ENCODE measurements at regions not wholly inside any gene's neighbourhood (a gene's known extent, or its start where the extent isn't known, plus 50 kb on each side); places are given as distances from the start of the nearest gene placed in this dataset.

DNA sequence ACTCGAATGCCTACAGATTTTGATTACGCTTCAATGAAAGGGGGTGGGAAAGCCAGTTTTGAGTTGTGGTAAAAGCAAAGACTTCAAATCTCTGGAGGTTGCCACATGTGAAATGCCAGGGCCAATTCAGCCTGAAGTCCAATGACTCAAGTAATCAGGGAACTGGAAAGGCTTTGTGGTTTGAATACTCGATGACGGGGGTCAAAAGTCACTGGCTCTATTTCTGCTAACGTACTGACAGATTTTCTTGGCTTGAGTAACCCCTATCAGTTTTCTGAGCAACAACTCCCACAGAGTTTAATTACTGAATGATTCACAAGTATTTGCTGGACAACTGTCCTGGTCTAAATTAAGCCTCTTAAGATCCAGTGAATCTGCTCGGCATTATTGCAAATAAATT, 152.2 kb downstream of the SIPA1L2 start:
- H3K4me3 ChIP-seq (ENCODE audit: low read depth, low read length), result no peak overlapping the region
- DNase-seq (ENCODE audit: low read depth), result peak; percentile 93
- TF ChIP-seq, protein P1, sequence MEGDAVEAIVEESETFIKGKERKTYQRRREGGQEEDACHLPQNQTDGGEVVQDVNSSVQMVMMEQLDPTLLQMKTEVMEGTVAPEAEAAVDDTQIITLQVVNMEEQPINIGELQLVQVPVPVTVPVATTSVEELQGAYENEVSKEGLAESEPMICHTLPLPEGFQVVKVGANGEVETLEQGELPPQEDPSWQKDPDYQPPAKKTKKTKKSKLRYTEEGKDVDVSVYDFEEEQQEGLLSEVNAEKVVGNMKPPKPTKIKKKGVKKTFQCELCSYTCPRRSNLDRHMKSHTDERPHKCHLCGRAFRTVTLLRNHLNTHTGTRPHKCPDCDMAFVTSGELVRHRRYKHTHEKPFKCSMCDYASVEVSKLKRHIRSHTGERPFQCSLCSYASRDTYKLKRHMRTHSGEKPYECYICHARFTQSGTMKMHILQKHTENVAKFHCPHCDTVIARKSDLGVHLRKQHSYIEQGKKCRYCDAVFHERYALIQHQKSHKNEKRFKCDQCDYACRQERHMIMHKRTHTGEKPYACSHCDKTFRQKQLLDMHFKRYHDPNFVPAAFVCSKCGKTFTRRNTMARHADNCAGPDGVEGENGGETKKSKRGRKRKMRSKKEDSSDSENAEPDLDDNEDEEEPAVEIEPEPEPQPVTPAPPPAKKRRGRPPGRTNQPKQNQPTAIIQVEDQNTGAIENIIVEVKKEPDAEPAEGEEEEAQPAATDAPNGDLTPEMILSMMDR (IDR thresholded peaks at IDR 0.05; ENCODE audit: insufficient read depth, low read depth, low read length), result no peak

DNA sequence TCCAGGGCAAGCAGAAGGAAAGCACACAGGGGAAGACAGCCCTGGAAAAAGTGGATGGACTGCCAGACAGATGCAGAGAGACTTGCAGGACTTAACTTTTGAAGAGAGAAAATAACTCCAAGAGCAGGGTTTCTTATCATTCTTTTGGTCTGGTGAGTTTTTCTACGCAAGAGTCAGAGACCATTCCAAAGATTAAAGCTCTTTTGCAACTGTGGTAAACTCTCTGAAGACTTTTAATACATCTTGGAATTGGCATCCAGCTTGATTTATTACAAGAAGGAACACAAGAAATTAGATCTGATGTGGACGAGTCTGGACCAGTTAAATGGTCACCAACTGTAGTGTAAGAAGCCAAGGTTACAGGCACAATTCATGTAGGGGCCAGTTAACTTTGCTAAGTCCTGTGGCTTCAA, 153.4 kb downstream of the SIPA1L2 start:
- TF ChIP-seq, protein P1 (IDR thresholded peaks at IDR 0.05; ENCODE audit: insufficient read depth, low read depth, low read length), result no peak
- H3K4me3 ChIP-seq (ENCODE audit: low read depth, low read length), result no peak overlapping the region
- DNase-seq (ENCODE audit: low read depth), result peak; percentile 85

GRCh38 chr1:232474826-232475225, 155.1 kb downstream of the SIPA1L2 start:
- H3K4me3 ChIP-seq (ENCODE audit: low read depth, low read length), result no peak overlapping the region
- no peak for DNase-seq (ENCODE audit: low read depth)
- TF ChIP-seq, protein P1 (IDR thresholded peaks at IDR 0.05; ENCODE audit: insufficient read depth, low read depth, low read length), result no peak

DNA sequence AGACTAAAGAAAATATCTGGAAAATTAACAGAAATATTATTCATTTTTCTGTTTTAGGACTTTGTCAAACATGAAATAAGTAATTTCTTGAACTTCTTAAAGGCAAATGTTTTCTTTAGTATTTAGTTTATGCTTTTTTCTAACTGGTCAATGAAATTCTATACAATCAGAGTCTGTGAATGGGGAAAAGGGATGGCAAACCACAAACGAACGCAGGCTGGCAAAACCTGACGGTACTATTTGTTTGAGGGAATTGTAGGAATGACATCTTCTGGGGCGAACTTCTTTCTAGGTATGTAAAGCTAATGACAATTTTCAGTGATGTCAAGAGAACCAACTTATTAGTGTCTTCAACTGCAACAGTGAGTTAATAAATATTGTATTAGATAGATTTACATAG, 156.0 kb downstream of the SIPA1L2 start:
- no peak overlapping the region for H3K4me3 ChIP-seq (ENCODE audit: low read depth, low read length)
- DNase-seq (ENCODE audit: low read depth), result no peak
- TF ChIP-seq, protein P1 (IDR thresholded peaks at IDR 0.05; ENCODE audit: insufficient read depth, low read depth, low read length), result no peak

DNA sequence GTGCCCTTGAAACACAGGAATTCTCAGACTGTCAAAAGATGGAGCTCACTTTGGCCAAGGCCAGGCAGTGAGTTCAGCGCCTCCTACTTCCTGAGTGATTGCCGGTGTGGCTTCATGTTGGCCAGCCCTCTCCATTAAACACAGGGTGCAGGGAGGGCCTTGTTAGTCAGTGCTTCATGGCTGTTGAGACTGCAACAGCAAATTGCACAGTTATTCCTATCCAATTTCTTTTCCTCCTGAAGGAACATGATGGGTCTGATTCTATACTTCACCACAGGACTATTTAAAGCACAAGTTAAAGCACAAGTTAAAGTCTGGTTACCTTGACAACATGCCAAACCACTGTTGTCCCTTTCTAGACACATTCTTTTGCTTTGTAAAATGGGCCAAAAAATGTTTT, 156.6 kb downstream of the SIPA1L2 start:
- TF ChIP-seq, protein P1 (IDR thresholded peaks at IDR 0.05; ENCODE audit: insufficient read depth, low read depth, low read length), result no peak
- H3K4me3 ChIP-seq (ENCODE audit: low read depth, low read length), result no peak overlapping the region
- DNase-seq (ENCODE audit: low read depth), result peak; percentile 62

DNA sequence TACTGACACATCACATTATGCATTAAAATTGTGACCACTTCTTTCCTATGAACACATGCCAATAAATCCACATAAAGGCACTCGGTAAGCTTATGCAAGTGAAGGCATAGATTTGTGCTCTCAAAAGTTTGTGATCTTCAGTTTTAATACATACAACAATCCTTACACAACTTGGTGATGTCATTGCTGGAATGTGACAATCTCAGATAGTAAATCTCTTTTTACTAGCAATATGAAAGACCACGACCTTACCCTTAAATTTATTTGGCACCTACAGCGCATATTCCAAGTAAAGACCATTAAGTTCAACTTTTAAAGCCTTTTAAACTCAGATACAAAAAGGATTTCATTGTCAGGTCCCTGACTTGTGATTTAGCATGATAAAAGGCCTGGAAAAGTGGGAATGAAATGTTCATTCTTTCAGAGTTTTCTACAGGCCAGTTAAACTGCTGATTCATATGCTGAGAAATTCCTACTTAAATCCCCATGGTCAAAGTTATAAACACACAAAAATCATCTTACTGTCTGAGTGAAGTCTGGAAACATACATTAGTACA, 157.4 kb downstream of the SIPA1L2 start:
- TF ChIP-seq, protein P1 (IDR thresholded peaks at IDR 0.05; ENCODE audit: insufficient read depth, low read depth, low read length), result no peak
- DNase-seq (ENCODE audit: low read depth), result peak; percentile 91
- H3K4me3 ChIP-seq (ENCODE audit: low read depth, low read length), result no peak overlapping the region

DNA sequence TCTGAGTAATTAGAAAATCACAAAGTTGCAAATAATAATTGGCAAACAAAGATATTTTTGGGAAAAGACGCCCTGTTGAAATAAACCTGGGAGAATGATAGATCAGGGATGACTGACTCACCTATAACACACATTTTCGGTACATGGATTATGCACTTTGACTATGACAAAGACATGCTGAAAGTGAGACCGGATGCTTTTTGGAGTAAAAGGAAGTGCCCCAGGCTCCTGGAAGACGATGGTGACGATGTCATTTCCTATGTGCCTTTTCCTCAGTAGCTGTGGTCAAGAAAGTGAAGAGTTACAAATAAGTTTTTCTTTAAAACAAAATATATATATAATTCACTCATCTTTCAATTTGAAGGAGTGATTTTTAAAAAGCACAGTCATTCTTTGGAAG, 158.7 kb downstream of the SIPA1L2 start:
- H3K4me3 ChIP-seq (ENCODE audit: low read depth, low read length), result no peak overlapping the region
- no peak for DNase-seq (ENCODE audit: low read depth)
- TF ChIP-seq, protein P1 (IDR thresholded peaks at IDR 0.05; ENCODE audit: insufficient read depth, low read depth, low read length), result no peak
